ENCODE measurements at regions not wholly inside any gene's neighbourhood (a gene's known extent, or its start where the extent isn't known, plus 50 kb on each side); places are given as distances from the start of the nearest gene placed in this dataset.
A peak's percentile ranks its signal among the peaks of the same experiment; 100 is the strongest.

DNA sequence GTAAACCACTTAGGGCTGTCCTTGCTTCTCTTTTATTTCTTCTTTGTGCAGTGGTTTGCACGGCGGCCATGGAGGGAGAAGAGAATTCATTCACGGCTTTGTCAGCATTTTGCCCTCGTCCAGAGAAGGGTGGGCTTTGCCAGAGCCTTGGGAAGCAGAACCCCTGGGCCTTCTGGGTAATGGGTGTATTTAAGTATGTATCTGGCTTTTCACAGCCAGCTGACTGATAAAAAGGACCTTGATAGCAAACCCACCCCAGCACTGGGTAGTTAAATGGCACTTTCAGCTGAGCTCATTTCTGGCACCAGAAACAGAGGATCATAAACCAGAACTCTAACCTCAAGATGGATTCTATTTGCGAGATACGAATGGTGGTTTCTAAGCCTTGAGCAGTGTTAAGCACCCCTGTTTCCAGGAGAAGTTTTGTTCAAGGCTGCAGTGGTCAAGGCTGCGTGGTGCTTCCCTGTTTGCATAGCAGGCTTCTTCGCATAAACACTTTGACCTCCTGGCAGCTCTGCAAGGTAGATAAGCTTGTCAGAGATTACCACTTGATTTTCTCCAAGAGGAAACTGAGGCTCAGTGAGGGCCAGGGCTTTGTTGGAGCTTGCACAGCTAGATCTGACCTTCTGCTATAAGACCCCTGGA, 441.6 kb upstream of the KLF4 start:
- no peak for DNase-seq

DNA sequence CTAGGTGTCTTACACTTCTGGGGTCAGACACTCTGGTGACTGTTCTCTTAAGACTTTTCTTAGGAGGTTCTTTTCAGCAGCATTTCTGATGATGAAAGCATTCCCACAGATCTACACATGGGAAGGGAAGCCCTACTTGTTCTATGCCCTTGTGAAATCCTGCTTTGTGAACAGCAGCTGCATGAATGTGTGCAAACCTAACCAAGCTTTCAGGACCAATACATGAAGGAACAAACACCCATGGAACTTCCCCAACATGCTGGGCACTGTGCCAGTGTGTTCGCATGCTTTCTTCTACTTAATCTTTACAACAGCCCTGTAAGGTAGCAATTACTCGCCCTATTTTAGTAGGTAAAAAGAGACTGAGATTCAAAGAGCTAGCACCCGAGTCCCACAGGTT, 439.9 kb upstream of the KLF4 start:
- DNase-seq = peak in 1 of 2 donors; percentile 41

DNA sequence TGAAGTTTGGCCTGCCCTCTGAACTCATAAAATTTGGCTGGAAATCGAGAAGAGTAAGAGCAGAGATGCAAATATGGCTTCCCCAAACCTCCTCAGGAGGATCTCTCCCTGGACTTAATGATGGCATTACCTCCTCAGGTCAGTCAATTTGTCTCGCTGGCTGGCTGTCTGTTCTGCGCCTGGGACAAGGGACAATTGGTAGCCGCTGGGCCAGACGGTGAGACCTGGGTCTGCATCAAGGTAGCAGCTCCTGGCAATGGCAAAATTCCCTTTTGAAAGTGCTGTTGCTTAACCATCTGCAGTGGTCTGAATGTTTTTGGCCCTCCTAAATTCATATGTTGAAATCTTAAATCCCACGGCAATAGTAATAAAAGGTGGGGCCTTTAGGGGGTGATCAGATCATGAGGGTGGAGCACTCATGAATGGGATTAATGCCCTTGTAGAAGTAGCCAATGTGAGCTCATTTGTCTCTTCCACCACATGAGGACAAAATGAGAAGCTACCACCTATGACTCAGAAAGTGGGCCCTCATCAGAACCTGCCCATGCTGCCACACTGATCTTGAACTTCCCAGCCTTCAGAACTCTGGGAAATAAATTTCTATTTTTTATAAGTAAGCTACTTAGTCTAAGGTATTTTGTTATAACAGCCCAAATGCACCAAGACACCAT, 439.3 kb upstream of the KLF4 start:
- peak in 1 of 2 donors; percentile 4 for DNase-seq

DNA sequence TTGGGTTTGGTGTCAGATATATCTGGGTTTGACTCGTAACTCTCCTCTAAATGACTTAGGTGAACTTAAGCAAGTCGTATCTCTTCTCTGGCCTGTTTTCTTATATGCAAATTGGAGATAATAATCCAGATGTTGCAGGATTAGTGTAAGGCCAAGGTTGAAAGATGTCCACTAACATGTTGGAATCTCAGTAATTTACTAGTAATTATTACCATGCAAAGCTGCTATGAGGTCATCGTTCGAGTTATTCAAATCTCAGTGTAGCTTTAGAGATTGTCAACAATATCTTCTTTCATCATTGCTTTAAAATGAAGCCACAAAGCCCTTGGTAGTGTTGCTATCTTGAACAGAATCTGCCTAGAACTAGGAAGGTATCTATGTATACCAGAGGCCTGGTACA, 437.7 kb upstream of the KLF4 start:
- no peak for DNase-seq

DNA sequence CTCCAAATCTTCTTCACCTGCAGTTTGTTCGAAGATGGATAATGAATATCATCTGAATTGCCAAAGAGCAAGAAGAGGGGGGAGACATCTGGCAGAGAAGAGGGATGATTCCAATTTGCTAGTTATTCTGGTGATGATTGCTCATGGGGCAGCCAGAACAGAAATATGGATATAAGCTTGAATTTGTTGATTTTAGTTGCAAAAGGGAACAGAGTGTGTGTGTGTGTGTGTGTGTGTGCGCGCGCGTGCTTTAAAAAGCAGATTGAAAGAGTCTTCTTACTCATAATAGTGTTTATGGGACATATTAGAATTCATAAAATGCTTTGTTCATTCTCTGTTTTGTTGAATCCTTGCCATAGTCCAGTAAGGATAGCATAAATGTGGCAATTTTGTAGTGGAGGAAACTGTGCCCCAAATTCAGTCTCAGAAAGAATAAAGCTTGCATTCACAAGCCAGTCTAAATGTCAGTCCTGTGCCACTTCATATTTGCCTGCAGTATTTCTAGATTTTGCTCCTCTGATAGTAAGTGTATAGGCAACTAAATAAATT, 436.3 kb upstream of the KLF4 start:
- no peak for DNase-seq

DNA sequence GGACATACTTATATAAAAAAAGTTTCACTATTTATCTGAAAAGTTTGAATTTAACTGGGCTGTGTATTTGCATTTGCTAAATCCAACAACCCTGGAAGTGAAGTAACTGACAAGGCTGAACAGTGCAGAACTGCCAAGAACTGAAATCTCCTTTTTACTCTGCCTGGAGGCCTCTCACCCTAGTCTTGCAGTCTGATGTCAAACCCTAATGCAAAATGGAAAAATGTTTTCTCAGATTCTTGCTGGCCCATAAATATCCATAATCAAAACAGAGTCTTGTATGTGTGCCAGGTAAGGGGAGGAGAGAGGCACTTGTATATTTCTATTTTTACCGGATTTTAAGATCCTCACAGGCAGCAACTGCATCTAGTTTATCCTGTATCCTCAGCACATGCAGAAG, 432.7 kb upstream of the KLF4 start:
- DNase-seq = no peak

DNA sequence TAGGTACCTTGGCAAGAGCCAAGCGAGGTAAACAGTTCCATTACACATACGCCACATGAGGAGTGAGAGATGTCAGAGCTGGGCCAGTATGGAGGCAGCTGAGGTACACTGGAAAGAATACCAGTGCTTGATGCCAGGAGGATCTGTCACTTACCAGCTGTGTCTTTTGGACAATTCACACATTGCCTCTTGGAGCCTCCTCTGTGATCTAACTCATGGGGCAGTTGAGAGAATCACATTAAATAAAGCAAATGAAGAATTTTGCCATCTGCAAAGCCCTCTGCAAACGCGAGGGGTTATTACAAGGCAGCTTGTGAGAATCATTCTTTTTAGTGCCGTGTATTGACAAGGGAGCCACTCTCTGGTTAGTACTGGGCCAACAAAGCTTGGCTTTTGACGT, 429.7 kb upstream of the KLF4 start:
- DNase-seq = no peak

DNA sequence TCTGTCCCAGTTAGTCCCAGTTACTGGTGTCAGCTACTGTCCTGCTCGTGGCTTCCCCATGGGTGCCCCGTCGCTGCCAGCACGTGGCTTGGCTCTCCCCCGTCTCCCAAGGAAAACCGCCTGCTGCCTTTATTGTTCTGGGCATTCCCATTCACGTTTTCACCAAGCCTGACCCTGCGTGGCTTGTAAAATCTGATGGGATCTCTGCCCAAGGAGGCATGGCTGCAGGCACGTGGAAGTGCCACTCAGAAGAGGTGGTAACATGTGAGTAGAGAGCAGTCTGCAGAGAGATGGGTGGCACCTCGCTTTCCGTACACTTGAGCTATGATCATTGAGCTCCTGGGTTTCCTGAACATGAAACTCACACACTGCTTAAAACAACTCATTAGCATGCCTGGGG, 429.2 kb upstream of the KLF4 start:
- DNase-seq = no peak

DNA sequence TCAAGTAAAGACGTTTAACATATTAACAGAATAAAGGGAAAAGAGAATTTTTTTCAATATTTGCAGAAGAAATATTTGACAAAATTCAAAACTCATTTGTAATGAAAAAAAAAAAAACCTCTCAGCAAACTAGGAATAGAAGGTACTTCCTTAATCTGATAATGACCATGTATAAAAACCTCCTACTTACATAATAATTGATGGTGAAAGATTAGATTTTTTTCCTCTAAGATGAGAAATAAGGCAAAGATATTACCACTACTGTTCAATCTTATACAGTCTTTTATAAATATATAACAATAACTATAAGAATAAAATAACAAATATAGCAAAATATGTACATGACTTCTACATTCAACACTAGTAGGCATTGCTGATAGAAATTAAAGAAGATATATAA, 424.6 kb upstream of the KLF4 start:
- no peak for DNase-seq

DNA sequence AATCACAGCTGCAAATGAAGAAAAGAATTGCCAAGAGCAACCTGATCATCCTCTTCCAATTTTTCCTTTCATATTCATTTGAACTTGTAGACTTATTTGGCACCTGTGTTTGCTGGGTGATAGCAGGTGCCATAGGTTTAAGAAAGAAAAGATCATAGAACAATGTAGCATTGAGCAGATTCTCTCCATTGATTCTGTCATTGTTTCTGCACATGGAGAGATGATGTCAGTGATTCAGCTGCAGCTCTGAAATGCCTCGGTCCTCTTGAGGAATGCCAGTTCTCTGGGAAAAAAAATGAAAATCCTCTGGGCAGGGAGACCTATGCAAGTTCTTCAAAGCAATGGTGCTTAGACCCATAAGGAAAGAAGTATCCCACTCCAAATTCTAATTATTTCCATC, 418.1 kb upstream of the KLF4 start:
- no peak for DNase-seq

DNA sequence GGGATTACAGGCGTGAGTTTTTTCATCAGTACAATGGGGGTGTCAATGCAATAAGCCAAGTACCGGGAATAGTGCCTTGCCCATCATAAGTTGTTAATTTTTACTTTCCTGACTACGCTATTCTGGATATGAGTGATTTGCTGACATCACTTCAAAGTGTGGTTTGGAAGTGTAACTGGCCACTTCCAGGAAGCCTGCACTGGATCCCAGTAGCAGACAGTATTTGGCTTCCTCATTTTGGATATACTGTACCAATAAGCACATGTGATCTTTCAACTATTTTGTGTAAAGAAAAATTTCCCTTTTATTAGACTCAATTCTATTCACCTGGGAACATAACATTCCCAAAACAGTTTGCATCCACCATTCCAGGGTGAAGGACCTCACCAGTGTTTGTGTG, 417.7 kb upstream of the KLF4 start:
- DNase-seq = no peak

DNA sequence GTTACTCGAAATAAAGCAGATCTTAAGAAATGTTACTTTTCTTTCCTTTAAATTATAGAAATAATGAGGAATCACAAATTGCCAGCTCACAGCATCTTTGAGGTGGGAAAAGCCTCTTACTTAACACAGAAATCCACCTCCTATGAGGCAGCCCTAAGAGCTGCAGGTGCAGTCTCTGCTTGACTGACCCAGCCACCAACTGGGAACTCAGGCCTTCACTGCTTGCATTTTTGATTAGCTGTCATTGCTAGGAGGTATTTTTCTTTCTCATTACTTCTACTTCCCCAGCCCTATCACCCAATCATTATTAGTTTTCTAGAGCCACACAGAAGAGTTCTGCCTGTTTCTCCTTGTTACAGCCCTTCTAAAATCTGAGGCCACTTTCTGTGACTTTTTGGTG, 416.5 kb upstream of the KLF4 start:
- no peak for DNase-seq

DNA sequence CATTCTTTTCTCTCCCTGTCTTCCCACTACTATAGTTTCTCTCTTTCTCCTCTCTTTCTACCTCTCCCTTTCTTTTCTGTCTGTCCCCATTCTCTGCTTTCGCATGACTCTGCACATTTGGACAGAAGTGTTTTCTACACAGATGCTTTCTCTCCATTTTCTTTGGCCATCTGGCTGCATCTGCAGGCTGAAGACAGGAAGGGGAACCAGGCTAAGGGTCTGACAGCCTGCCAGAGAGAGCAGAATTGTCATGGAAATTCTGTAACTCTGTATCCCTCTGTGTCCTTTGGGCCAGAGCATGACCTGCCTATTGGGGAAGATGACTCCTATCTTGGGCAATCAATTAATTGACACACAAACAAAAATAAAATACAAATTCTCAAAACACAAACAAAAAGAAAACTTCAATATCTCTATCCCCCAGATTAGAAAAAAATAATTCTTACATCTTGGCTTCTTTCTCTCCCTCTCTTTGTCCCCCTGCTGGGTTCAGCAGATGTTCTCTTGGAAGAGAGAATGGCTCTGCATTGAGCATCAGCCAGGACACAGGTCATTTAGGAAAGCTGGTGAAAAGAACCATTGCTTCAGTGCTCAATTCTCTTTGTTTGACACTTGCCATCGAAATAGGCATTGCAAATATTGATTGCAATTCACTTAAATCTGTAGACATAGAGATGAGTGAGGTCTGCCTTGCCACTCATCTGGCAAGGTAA, 415.9 kb upstream of the KLF4 start:
- no peak for DNase-seq

DNA sequence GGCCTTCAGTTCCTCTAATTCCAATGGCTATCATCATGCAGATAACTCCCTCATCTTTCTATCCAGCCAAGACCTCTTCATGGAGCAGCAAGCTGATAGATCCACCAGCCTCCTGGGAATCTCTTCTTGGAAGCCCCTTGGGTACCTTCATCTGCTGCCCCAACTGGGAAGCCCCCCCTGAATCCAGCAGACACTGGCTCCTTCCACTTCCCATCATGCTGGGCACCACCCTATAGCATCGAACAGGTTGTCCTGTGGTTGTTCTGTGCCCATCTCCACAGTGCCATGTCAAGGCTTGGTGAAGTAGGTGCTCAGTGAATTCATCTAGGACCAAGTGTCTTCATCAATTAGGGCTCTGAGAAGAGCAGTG, 410.4 kb upstream of the KLF4 start:
- no peak for DNase-seq

DNA sequence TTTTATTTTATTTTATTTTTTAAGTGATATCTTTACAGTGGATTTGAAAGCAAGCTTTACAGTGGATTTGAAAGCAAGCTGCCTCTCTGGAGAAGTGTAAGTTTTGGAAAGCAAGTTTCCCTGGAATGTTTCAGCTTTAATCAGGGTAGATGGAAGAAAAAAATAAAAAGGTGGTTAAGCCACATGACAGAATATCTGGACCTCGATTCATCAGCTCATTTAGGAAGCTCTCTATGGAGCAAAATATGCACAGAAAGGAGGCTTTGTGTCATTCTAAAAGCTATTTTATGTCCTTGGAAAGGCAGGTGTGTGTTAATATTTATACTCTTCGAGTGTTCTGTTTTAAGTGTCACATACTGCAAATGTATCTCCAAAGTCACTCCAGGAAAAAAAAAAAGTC, 409.2 kb upstream of the KLF4 start:
- DNase-seq = no peak

DNA sequence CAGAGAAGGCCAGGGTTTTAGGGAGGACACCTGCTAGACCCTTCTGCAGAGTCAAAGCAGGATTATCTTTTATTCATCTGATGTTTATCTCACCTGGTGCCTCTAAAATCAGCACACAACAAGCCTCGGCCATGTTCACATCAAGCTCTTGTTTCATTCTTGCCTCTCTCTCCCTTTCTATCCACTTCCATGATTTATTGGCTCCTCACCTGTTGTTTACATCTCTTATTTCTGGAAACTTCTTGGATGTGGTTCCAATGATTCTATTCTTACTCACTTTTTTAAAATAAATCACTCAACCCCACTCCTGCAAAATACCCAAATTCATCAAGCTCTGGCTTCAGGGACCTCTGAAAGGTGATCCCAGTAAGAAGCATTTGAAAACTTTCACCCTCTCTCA, 407.0 kb upstream of the KLF4 start:
- no peak for DNase-seq

DNA sequence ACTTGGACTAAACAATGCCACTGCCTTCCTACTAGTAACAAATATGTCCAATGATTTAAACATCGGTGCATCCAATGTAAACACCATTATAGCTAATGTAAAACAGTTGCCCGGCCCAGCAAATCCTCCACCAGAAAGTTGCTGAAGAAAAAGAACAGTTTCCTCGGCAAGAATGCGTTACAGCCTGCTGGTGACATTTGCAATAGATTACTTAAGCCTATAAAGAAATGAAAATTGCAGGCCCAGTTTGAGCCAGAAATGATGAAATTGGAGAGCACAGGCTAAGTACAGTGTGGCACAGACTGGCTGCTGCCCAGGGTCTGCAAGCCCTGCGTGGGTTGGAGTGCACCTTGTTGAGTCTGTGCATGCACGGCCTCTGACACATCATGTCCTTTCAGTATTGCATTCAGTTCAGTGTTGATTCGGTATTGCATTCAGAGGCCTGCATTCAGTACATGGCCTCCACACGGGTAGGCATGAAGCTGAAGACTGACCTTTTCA, 406.0 kb upstream of the KLF4 start:
- DNase-seq = no peak

DNA sequence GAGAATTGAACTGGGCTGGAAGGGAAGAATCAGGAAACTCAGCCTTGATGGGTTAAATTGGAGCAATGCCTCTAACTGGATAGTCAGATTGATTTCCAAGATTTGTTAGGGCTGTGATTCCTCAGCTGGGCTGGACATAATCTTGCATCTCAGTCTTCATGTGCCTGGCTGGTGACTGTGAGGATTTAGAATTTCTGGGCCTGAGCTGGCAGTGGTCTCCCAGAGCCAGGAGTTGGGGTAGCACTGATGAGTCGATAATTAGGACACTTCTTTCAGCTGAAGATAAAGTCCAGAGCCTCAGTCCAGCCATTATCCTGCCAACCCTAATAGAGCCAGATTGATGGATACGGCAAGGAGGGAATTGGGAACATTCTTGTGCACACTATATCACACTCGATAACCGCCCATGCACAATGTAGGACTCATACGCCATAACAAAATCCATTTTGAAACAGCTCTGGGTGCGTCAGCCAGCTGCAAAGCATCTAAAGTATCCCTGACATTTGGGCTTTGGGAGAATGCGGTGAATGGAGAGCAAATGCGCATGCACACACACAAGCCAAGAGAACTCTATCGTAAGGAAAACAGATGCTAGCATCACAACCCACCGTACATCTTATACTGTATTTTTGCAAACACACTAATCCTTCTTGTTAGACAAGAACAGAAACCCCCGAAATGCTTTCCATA, 405.1 kb upstream of the KLF4 start:
- DNase-seq = no peak

DNA sequence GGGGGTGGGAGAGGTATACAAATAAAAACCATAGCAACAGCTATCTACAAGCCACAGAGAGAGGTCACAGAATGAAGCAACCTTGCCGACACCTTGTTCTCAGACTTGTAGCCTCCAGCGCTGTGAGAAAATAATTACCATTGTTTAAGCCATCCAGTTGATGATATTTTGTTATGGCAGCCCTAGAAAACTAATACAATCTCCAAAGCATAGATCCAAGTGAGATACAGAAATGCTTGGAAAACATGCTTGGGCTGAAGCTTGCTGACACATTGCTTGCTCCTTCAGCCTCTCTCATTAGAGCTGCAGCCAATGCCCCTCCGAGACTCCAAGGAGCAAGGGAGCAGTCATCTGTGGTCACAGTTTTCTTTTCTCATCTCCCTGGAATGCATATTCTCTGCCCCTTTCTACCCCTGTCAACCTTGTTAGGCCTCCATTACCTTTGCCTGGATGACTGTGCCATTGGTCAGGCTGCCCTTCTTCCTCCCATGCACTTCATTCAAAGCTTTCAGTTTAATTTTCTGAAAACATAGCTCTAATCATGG, 401.4 kb upstream of the KLF4 start:
- no peak for DNase-seq

DNA sequence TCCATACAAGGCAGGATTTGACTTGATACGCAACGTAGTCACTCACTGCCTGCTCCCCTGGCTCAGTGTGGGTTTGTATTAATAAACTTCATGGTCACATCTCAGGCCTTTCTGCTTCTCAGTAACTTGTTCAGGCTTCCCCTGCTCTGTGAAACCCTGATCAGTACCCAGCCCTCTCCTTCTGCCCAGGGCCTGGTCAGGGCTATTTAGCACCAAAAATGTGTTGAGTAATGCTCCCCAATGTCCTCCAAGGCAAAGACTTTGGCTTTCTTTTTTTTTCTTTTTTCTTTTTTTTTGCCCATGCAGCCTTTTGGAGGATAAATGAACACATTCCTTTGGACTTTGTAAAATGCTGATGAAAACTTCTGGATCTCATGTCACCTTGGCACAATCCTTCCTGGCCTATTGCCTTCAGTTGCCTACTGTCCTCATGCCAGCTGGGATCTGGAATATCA, 399.2 kb upstream of the KLF4 start:
- no peak for DNase-seq

DNA sequence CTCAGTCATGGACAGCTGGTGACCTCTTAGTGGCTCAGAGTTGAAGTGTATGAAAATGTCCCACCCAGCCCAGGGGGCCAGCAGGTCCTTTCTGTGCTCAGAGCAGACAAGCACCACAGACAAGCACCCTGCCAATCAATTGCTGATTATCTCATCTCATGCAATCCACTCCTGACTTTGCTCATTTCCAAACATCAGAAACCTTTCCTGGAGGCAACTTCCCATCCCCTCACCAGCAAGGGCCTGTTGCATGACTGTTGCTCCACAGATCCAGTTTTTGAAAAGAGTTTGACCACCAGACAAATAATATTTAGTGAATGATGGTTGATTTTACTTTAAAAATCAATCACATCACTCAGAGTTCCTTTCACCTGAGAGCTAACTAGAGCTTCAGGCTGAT, 397.3 kb upstream of the KLF4 start:
- no peak for DNase-seq

DNA sequence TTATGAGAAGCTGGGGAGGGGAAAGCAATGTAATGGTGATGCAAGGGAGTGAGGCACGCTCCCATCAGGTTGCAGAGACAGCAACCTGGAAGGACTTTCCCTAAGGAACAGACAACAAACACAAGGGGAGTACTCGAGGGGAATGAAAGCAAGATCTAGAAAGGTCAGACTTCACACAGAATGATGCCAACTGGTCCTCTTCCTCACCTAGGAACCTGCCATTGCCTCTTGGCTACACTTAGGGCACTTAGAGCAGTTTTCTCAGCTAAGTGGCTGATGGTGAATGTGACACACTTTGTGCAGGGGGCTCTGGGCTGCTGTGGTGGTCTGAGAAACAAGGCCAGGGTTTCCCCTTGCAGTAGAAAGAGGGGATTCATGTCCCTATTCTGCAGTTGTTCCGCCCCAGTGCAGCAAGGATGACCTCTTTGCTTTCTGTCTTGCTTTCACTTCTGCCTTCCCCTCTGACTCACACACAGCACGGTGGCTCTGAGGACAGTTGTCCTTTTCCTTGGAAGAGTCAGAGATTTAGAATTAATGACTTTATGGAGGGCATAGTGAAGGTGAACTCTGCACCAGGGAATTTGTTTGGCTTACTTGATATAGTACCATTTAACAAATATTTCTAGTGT, 394.0 kb upstream of the KLF4 start:
- DNase-seq = peak in 1 of 2 donors; percentile 42

Data from CD4-positive, alpha-beta T cell treated with Interleukin-1 beta for 1 hour (primary cell).